22Rv1 (cell line): ENCODE measurements at regions not wholly inside any gene's neighbourhood (a gene's known extent, or its start where the extent isn't known, plus 50 kb on each side); places are given as distances from the start of the nearest gene placed in this dataset.

ENCODE experiments used
- ZFX ChIP-seq: fragments of 450-650 bp; IDR thresholded peaks from 2 replicates; pipeline ENCODE4 v1.6.1; 2017; ENCODE audit warnings: antibody characterized with exemption, borderline replicate concordance
- TF ChIP-seq, protein P1 (sequence below): fragments of 450-650 bp; IDR thresholded peaks from 2 replicates; pipeline ENCODE4 v1.5.1; 2017; ENCODE audit warnings: mild to moderate bottlenecking

DNA sequence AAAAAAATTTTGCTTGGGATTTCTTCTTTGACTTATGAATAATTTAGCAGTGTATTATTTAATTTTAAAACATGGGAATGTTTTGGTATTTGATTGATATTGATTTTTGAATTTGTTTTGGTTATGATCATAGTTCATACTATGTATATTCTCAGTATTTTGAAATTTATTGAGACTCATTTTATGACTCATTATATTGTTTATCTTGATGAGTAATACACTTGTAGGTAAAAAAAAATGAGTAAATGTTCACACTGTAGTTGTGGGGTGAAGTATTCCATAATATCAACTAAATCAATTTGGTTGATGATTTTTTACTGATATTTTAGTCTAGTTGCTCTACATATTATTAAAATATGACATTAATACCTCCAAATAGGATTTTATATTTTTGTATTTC lies 1142.2 kb downstream of the ADGRL3 start:
- TF ChIP-seq, protein P1, sequence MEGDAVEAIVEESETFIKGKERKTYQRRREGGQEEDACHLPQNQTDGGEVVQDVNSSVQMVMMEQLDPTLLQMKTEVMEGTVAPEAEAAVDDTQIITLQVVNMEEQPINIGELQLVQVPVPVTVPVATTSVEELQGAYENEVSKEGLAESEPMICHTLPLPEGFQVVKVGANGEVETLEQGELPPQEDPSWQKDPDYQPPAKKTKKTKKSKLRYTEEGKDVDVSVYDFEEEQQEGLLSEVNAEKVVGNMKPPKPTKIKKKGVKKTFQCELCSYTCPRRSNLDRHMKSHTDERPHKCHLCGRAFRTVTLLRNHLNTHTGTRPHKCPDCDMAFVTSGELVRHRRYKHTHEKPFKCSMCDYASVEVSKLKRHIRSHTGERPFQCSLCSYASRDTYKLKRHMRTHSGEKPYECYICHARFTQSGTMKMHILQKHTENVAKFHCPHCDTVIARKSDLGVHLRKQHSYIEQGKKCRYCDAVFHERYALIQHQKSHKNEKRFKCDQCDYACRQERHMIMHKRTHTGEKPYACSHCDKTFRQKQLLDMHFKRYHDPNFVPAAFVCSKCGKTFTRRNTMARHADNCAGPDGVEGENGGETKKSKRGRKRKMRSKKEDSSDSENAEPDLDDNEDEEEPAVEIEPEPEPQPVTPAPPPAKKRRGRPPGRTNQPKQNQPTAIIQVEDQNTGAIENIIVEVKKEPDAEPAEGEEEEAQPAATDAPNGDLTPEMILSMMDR, result no peak
- TF ChIP-seq ZFX, result no peak
